Naive thymus-derived CD4-positive, alpha-beta T cell (primary cell): ENCODE measurements at regions not wholly inside any gene's neighbourhood (a gene's known extent, or its start where the extent isn't known, plus 50 kb on each side); places are given as distances from the start of the nearest gene placed in this dataset.
A peak's percentile ranks its signal among the peaks of the same experiment; 100 is the strongest.

Source experiments
- ATAC-seq: fragments of 150-1000 bp; cut with Tn5 transposase; 2 replicates; pipeline ENCODE4 v1.10.0; 2021; ENCODE audit warnings: mild to moderate bottlenecking, moderate library complexity
- CTCF ChIA-PET: fragments of 350-600 bp; sonication (Branson Sonifier 250); formaldehyde crosslinking; loops from one replicate; lab custom pipeline; 2021; ENCODE audit warnings: antibody characterized with exemption; lab: Charles Lee
- POLR2A ChIA-PET: fragments of 350-600 bp; sonication (Branson Sonifier 250); formaldehyde crosslinking; loops from one replicate; lab custom pipeline; 2021; ENCODE audit warnings: antibody characterized with exemption, inconsistent platforms; lab: Charles Lee
- DNase-seq, 9 donors: peaks; one replicate each; pipeline versions ENCODE4 v3.0.0 to v3.0.0-alpha.2; 2020 to 2022; ENCODE audit warnings: mixed read lengths in 1 of 9
- H3K27ac ChIP-seq: one replicate; pipeline ENCODE4 v1.7.0; 2013; ENCODE audit warnings: mild to moderate bottlenecking, low read depth, low read length, moderate library complexity
- H3K27me3 ChIP-seq, 2 donors: one replicate each; pipeline ENCODE4 v1.7.0; 2013; ENCODE audit warnings: low read length in 2 of 2, mild to moderate bottlenecking in 2 of 2, moderate library complexity in 2 of 2; ENCODE audit not compliant: control insufficient read depth in 2 of 2, insufficient read depth in 2 of 2
- H3K36me3 ChIP-seq, 3 experiments: 1 replicate in 2 of 3; 2 replicates in 1 of 3; pipeline ENCODE4 v1.7.0; 2013; ENCODE audit warnings: low read length in 3 of 3, mild to moderate bottlenecking in 3 of 3, moderate library complexity in 1 of 3; ENCODE audit not compliant: insufficient read depth in 3 of 3, control insufficient read depth in 2 of 3
- H3K4me1 ChIP-seq, 2 donors: one replicate each; pipeline ENCODE4 v1.7.0; 2013; ENCODE audit warnings: low read length in 2 of 2, mild to moderate bottlenecking in 2 of 2, moderate library complexity in 1 of 2; ENCODE audit not compliant: control insufficient read depth in 2 of 2, insufficient read depth in 2 of 2
- H3K4me3 ChIP-seq: 2 replicates; pipeline ENCODE4 v1.7.0; 2013; ENCODE audit warnings: mild to moderate bottlenecking, low read length
- H3K9me3 ChIP-seq, 3 experiments: 1 replicate in 2 of 3; 2 replicates in 1 of 3; pipeline ENCODE4 v1.7.0; 2013; ENCODE audit warnings: low read length in 3 of 3; ENCODE audit not compliant: control insufficient read depth in 2 of 3
- H3K27ac Mint-ChIP-seq, 9 donors: one replicate each; pipeline ENCODE4 v1.8.0; 2020 to 2022; ENCODE audit warnings: mixed read lengths in 9 of 9, mild to moderate bottlenecking in 8 of 9, moderate library complexity in 5 of 9, inconsistent platforms in 2 of 9
- H3K27me3 Mint-ChIP-seq, 5 donors: one replicate each; pipeline ENCODE4 v1.8.0; 2021 to 2022; ENCODE audit warnings: mixed read lengths in 5 of 5, mild to moderate bottlenecking in 1 of 5
- H3K36me3 Mint-ChIP-seq, 5 donors: one replicate each; pipeline ENCODE4 v1.8.0; 2020 to 2022; ENCODE audit warnings: mixed read lengths in 5 of 5, mild to moderate bottlenecking in 3 of 5, inconsistent platforms in 1 of 5
- H3K4me1 Mint-ChIP-seq, 7 donors: one replicate each; pipeline ENCODE4 v1.8.0; 2020 to 2022; ENCODE audit warnings: mixed read lengths in 7 of 7, mild to moderate bottlenecking in 3 of 7, inconsistent platforms in 1 of 7
- H3K4me3 Mint-ChIP-seq, 10 donors: one replicate each; pipeline ENCODE4 v1.8.0; 2020 to 2022; ENCODE audit warnings: mild to moderate bottlenecking in 10 of 10, mixed read lengths in 10 of 10, moderate library complexity in 6 of 10, inconsistent platforms in 2 of 10
- H3K9me3 Mint-ChIP-seq, 11 donors: one replicate each; pipeline ENCODE4 v1.8.0; 2020 to 2022; ENCODE audit warnings: mixed read lengths in 11 of 11, mild to moderate bottlenecking in 4 of 11, inconsistent platforms in 1 of 11, moderate library complexity in 1 of 11
- intact Hi-C, 2 donors: fragments of 100-400 bp; cut with micrococcal nuclease; formaldehyde crosslinking; loops; one replicate each; pipeline ENCODE4 v1.15.1; 2023

- peak; percentile 80 for ATAC-seq
- peak overlapping the region; percentile 83 to 97 (median 92) for H3K27ac Mint-ChIP-seq
- no peaks in the 10 kb centered on the region for H3K9me3 ChIP-seq
- ChIA-PET CTCF (interaction anchor here (1.0 to 2.3 kb wide), 4 partner anchors 24 to 106 kb away, joined by 3 to 8 read pairs (median 4); no protein-coding TSS in a partner anchor), POLR2A (interaction anchor here (0.5 to 2.0 kb wide), 4 partner anchors 11 to 65 kb away, joined by 3 to 10 read pairs (median 4); no protein-coding TSS in a partner anchor)
- no peaks in the 10 kb centered on the region for H3K27me3 ChIP-seq
- H3K36me3 Mint-ChIP-seq: peaks cover 0 to 5% (median 0%) of the 10 kb centered on the region in 5 donors
- H3K4me3 Mint-ChIP-seq: peak overlapping the region; percentile 53 to 92 (median 84)
- H3K9me3 Mint-ChIP-seq: peaks cover 0 to 1% (median 0%) of the 10 kb centered on the region in 11 donors
- H3K36me3 ChIP-seq: no peaks in the 10 kb centered on the region
- H3K27ac ChIP-seq: peak overlapping the region; percentile 60
- H3K27me3 Mint-ChIP-seq: peaks cover 0 to 3% (median 0%) of the 10 kb centered on the region in 5 donors
- peaks cover 7 to 23% (median 18%) of the 10 kb centered on the region in 7 donors for H3K4me1 Mint-ChIP-seq
- peak overlapping the region; percentile 24 for H3K4me3 ChIP-seq
- peaks cover 0 to 15% of the 10 kb centered on the region in 2 donors for H3K4me1 ChIP-seq
- intact Hi-C loops: loop anchor here (1.0 to 5.0 kb wide), 3 partner anchors 24 to 71 kb away; no protein-coding TSS in a partner anchor
- peak in 6 of 9 donors; percentile 9 to 40 (median 35) for DNase-seq
Observed at GRCh38 chr7:25496476-25497368, 268.4 kb upstream of the NPVF start.

- H3K27me3 Mint-ChIP-seq: peaks cover 0 to 7% (median 0%) of the 10 kb centered on the region in 5 donors
- H3K9me3 Mint-ChIP-seq: peaks cover 0 to 3% (median 0%) of the 10 kb centered on the region in 11 donors
- ATAC-seq (no peak), DNase-seq (no peak)
- intact Hi-C loops: no loop called here
- Histone ChIP-seq H3K4me3 (no peak overlapping the region), H3K9me3 (no peaks in the 10 kb centered on the region), H3K27ac (no peak overlapping the region), H3K4me1 (peaks cover 0 to 15% of the 10 kb centered on the region in 2 donors), H3K36me3 (no peaks in the 10 kb centered on the region), H3K27me3 (no peaks in the 10 kb centered on the region)
- no peak overlapping the region for H3K27ac Mint-ChIP-seq
- ChIA-PET POLR2A (no interaction called here), CTCF (no interaction called here)
- peaks cover 7 to 16% (median 15%) of the 10 kb centered on the region in 7 donors for H3K4me1 Mint-ChIP-seq
- H3K36me3 Mint-ChIP-seq: peaks cover 0 to 5% (median 0%) of the 10 kb centered on the region in 5 donors
- H3K4me3 Mint-ChIP-seq: no peak overlapping the region
Observed at GRCh38 chr7:25500393-25500921, 272.2 kb upstream of the NPVF start.

GRCh38 chr7:25503306-25503705, 275.0 kb upstream of the NPVF start:
- Histone ChIP-seq H3K9me3 (no peaks in the 10 kb centered on the region), H3K36me3 (no peaks in the 10 kb centered on the region), H3K4me3 (no peak overlapping the region), H3K27ac (no peak overlapping the region), H3K4me1 (no peaks in the 10 kb centered on the region), H3K27me3 (no peaks in the 10 kb centered on the region)
- DNase-seq: no peak
- CTCF ChIA-PET: no interaction called here
- Mint-ChIP-seq H3K4me3 (no peak overlapping the region), H3K27me3 (peaks cover 0 to 12% (median 0%) of the 10 kb centered on the region in 5 donors), H3K4me1 (no peaks in the 10 kb centered on the region), H3K36me3 (no peaks in the 10 kb centered on the region), H3K27ac (peak overlapping the region in 1 of 9 donors; percentile 16), H3K9me3 (peaks cover 0 to 3% (median 0%) of the 10 kb centered on the region in 11 donors)
- intact Hi-C loops: no loop called here
- POLR2A ChIA-PET: interaction anchor here (0.6 kb wide), 1 partner anchor 784 kb away, joined by 3 read pairs; no protein-coding TSS in a partner anchor
- ATAC-seq: no peak

- H3K9me3 Mint-ChIP-seq: peaks cover 0 to 6% (median 0%) of the 10 kb centered on the region in 11 donors
- no peaks in the 10 kb centered on the region for H3K36me3 ChIP-seq
- peaks cover 0 to 10% (median 7%) of the 10 kb centered on the region in 7 donors for H3K4me1 Mint-ChIP-seq
- no peak overlapping the region for H3K27ac Mint-ChIP-seq
- POLR2A ChIA-PET: no interaction called here
- ATAC-seq (no peak), DNase-seq (no peak)
- no peaks in the 10 kb centered on the region for H3K9me3 ChIP-seq
- peaks cover 0 to 1% (median 0%) of the 10 kb centered on the region in 5 donors for H3K36me3 Mint-ChIP-seq
- CTCF ChIA-PET: interaction anchor here (0.5 kb wide), 1 partner anchor 18 kb away, joined by 4 read pairs; no protein-coding TSS in a partner anchor
- H3K27me3 Mint-ChIP-seq: peaks cover 0 to 14% (median 0%) of the 10 kb centered on the region in 5 donors
- intact Hi-C loops: no loop called here
- no peaks in the 10 kb centered on the region for H3K27me3 ChIP-seq
- H3K4me3 Mint-ChIP-seq: no peak overlapping the region
- no peaks in the 10 kb centered on the region for H3K4me1 ChIP-seq
- no peak overlapping the region for H3K4me3 ChIP-seq
- H3K27ac ChIP-seq: no peak overlapping the region
Observed at GRCh38 chr7:25512061-25512687, 283.9 kb upstream of the NPVF start.

- no peak overlapping the region for H3K27ac Mint-ChIP-seq
- no peak overlapping the region for H3K4me3 Mint-ChIP-seq
- peaks cover 0 to 37% (median 31%) of the 10 kb centered on the region in 7 donors for H3K4me1 Mint-ChIP-seq
- intact Hi-C loops: no loop called here
- ChIA-PET POLR2A (no interaction called here), CTCF (no interaction called here)
- Histone ChIP-seq H3K36me3 (no peaks in the 10 kb centered on the region), H3K4me3 (no peak overlapping the region), H3K27ac (no peak overlapping the region), H3K4me1 (peaks cover 0 to 18% of the 10 kb centered on the region in 2 donors), H3K27me3 (no peaks in the 10 kb centered on the region), H3K9me3 (no peaks in the 10 kb centered on the region)
- no peak for DNase-seq
- H3K27me3 Mint-ChIP-seq: no peaks in the 10 kb centered on the region
- peaks cover 0 to 11% (median 0%) of the 10 kb centered on the region in 11 donors for H3K9me3 Mint-ChIP-seq
- H3K36me3 Mint-ChIP-seq: peaks cover 0 to 6% (median 0%) of the 10 kb centered on the region in 5 donors
- no peak for ATAC-seq
Observed at GRCh38 chr7:25515633-25516275, 287.5 kb upstream of the NPVF start.

GRCh38 chr7:25517906-25518305, 289.6 kb upstream of the NPVF start:
- peaks cover 9 to 59% (median 53%) of the 10 kb centered on the region in 7 donors for H3K4me1 Mint-ChIP-seq
- POLR2A ChIA-PET: no interaction called here
- CTCF ChIA-PET: interaction anchor here (0.9 kb wide), 1 partner anchor 17 kb away, joined by 3 read pairs; no protein-coding TSS in a partner anchor

More at GRCh38 chr7:25517906-25518305, 289.6 kb upstream of the NPVF start:
- H3K9me3 ChIP-seq: no peaks in the 10 kb centered on the region
- DNase-seq: no peak
- H3K4me1 ChIP-seq: peaks cover 0 to 40% of the 10 kb centered on the region in 2 donors
- no peak overlapping the region for H3K4me3 ChIP-seq
- intact Hi-C loops: no loop called here
- no peaks in the 10 kb centered on the region for H3K27me3 ChIP-seq
- H3K36me3 Mint-ChIP-seq: peaks cover 0 to 15% (median 0%) of the 10 kb centered on the region in 5 donors
- peak overlapping the region in 1 of 9 donors; percentile 89 for H3K27ac Mint-ChIP-seq
- H3K27ac ChIP-seq: no peak overlapping the region
- no peak for ATAC-seq
- peaks cover 0 to 16% (median 0%) of the 10 kb centered on the region in 11 donors for H3K9me3 Mint-ChIP-seq
- no peaks in the 10 kb centered on the region for H3K27me3 Mint-ChIP-seq
- H3K4me3 Mint-ChIP-seq: no peak overlapping the region
- no peaks in the 10 kb centered on the region for H3K36me3 ChIP-seq
